ENCODE measurements at regions not wholly inside any gene's neighbourhood (a gene's known extent, or its start where the extent isn't known, plus 50 kb on each side); places are given as distances from the start of the nearest gene placed in this dataset.

GRCh38 chr21:35239811-35240219, 190.7 kb upstream of the RUNX1 start:
- Histone ChIP-seq H3K4ac (ENCODE audit: low read depth, low read length) (no peak overlapping the region), H3K9ac (ENCODE audit: extremely low read depth, insufficient read length, low read length) (no peak overlapping the region), H3K23ac (ENCODE audit: insufficient read length, low read depth, low read length) (no peak overlapping the region), H2BK120ac (ENCODE audit: low read depth, low read length, poor library complexity, severe bottlenecking) (no peak overlapping the region), H3K14ac (ENCODE audit: insufficient read depth, low read length) (no peak overlapping the region), H3K9me3 (ENCODE audit: control insufficient read depth, low read depth, low read length) (no peaks in the 10 kb centered on the region), H2AFZ (ENCODE audit: low read length) (no peak overlapping the region), H2BK12ac (ENCODE audit: insufficient read length, low read depth, low read length) (no peak overlapping the region), H4K5ac (ENCODE audit: insufficient read length, low read depth, low read length) (no peak overlapping the region), H3K79me2 (ENCODE audit: insufficient read depth, low read length) (no peaks in the 10 kb centered on the region), H3K4me1 (ENCODE audit: insufficient read depth, low read length) (no peaks in the 10 kb centered on the region), H3K18ac (ENCODE audit: insufficient read length, low read depth, low read length) (no peak overlapping the region), H3K4me2 (ENCODE audit: insufficient read depth, insufficient read length, low read length) (no peak overlapping the region), H3K23me2 (ENCODE audit: insufficient read length, low read depth, low read length, poor library complexity, severe bottlenecking) (no peaks in the 10 kb centered on the region), H4K20me1 (ENCODE audit: control insufficient read depth, insufficient read depth, insufficient read length) (no peaks in the 10 kb centered on the region), H2BK20ac (ENCODE audit: low read depth, low read length, poor library complexity, severe bottlenecking) (no peak overlapping the region), H3T11ph (ENCODE audit: low read length) (no peak overlapping the region), H2BK5ac (ENCODE audit: insufficient read length, low read length) (no peak overlapping the region), H4K91ac (ENCODE audit: insufficient read length, low read depth, low read length) (no peak overlapping the region), H3K27ac (ENCODE audit: insufficient read length, low read depth, low read length) (no peak overlapping the region), H4K8ac (replicated peaks; ENCODE audit: insufficient read length, low read depth, low read length) (no peak overlapping the region), H3K56ac (ENCODE audit: insufficient read length, low read depth, low read length) (no peak overlapping the region), H3K27me3 (ENCODE audit: insufficient read depth, low read length) (no peaks in the 10 kb centered on the region), H2AK5ac (ENCODE audit: insufficient read length, low read length) (no peak overlapping the region), H2BK15ac (ENCODE audit: low read depth, low read length) (no peak overlapping the region), H3K79me1 (ENCODE audit: insufficient read depth, low read depth, low read length, poor library complexity, severe bottlenecking) (no peaks in the 10 kb centered on the region)
- Mint-ChIP-seq H3K4me1 (peaks cover 7 to 10% of the 10 kb centered on the region in 2 experiments; a peak in 3 of 4 replicates), H3K4me3 (no peak overlapping the region), H3K36me3 (ENCODE audit: insufficient read depth in 1 of 3, low read depth in 3 of 3) (peaks cover 0 to 4% (median 0%) of the 10 kb centered on the region in 3 experiments; a peak in 1 of 7 replicates), H3K27me3 (ENCODE audit: low read depth) (no peaks in the 10 kb centered on the region; the same call in 1 of the 2 replicates), H3K9me3 (peaks cover 5 to 6% of the 10 kb centered on the region in 2 experiments), H3K27ac (no peak overlapping the region)
- DNase-seq: no peak
- TF ChIP-seq CTCF (conservative IDR thresholded peaks at IDR 0.05): no peak
- WGBS (ENCODE audit: extremely low coverage, insufficient read length, low lambda C conversion rate): no CpG with 5 or more reads among the region's 9 CpGs

All from H9 (cell line).